ENCODE measurements at regions not wholly inside any gene's neighbourhood (a gene's known extent, or its start where the extent isn't known, plus 50 kb on each side); places are given as distances from the start of the nearest gene placed in this dataset.
"Not testable (repeated sequence)": the region's sequence is repeated elsewhere in the genome, so short reads cannot be mapped to it uniquely, and the experiment has no call there.

DNA sequence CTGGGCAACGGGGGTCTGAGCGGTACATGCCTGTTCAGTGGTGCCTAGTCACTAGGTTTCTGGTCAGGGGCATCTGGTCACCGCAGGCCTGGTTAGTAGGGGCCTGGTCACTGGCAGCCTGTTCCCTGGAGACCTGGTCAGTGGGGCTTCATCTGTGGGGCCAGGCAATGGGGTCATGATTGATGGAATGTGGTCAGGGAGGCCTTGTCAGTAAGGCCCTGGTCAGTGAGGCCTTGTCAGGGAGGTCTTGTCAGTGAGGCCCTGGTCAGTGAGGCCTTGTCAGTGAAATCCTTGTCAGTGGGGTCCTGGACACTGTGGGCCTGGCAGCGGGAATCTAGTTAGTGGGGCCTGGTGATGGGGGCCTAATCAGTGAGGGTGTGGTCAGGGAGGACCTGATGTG is 763.6 kb downstream of the SPATA31A6 start:
- no CpG with 5 or more reads among the region's 4 CpGs for WGBS (ENCODE audit: extremely low coverage, insufficient read length, low lambda C conversion rate)
- not testable (repeated sequence) for H3K14ac ChIP-seq (ENCODE audit: insufficient read depth, low read length); H2BK20ac ChIP-seq (ENCODE audit: low read depth, low read length, poor library complexity, severe bottlenecking); H2BK15ac ChIP-seq (ENCODE audit: low read depth, low read length); H3K79me1 ChIP-seq (ENCODE audit: insufficient read depth, low read depth, low read length, poor library complexity, severe bottlenecking); DNase-seq; H2AFZ ChIP-seq (ENCODE audit: low read length); H3K27me3 ChIP-seq (ENCODE audit: insufficient read depth, low read length); H4K91ac ChIP-seq (ENCODE audit: insufficient read length, low read depth, low read length); H3K23me2 ChIP-seq (ENCODE audit: insufficient read length, low read depth, low read length, poor library complexity, severe bottlenecking); H4K8ac ChIP-seq (replicated peaks; ENCODE audit: insufficient read length, low read depth, low read length); H3K56ac ChIP-seq (ENCODE audit: insufficient read length, low read depth, low read length); H3K4me2 ChIP-seq (ENCODE audit: insufficient read depth, insufficient read length, low read length); H3K27ac ChIP-seq (ENCODE audit: insufficient read length, low read depth, low read length); H3K4me1 Mint-ChIP-seq; H3K79me2 ChIP-seq (ENCODE audit: insufficient read depth, low read length); H2BK5ac ChIP-seq (ENCODE audit: insufficient read length, low read length); H3K18ac ChIP-seq (ENCODE audit: insufficient read length, low read depth, low read length); H4K5ac ChIP-seq (ENCODE audit: insufficient read length, low read depth, low read length); H3K4me3 Mint-ChIP-seq; H3K4ac ChIP-seq (ENCODE audit: low read depth, low read length); H4K20me1 ChIP-seq (ENCODE audit: control insufficient read depth, insufficient read depth, insufficient read length); H3K23ac ChIP-seq (ENCODE audit: insufficient read length, low read depth, low read length); H2BK12ac ChIP-seq (ENCODE audit: insufficient read length, low read depth, low read length); H3K36me3 Mint-ChIP-seq (ENCODE audit: insufficient read depth in 1 of 3, low read depth in 3 of 3); H2BK120ac ChIP-seq (ENCODE audit: low read depth, low read length, poor library complexity, severe bottlenecking); H3K9me3 ChIP-seq (ENCODE audit: control insufficient read depth, low read depth, low read length); H2AK5ac ChIP-seq (ENCODE audit: insufficient read length, low read length); H3T11ph ChIP-seq (ENCODE audit: low read length); H3K4me1 ChIP-seq (ENCODE audit: insufficient read depth, low read length); H3K9ac ChIP-seq (ENCODE audit: extremely low read depth, insufficient read length, low read length)
- Mint-ChIP-seq H3K9me3 (peaks cover 27 to 46% of the 10 kb centered on the region in 2 experiments), H3K27me3 (ENCODE audit: low read depth) (peaks cover 49% of the 10 kb centered on the region), H3K27ac (0 out of 7 replicates have a peak overlapping the region, but pooled peaks of 1 of the 3 experiments have one; percentile 57)
